ENCODE measurements at regions not wholly inside any gene's neighbourhood (a gene's known extent, or its start where the extent isn't known, plus 50 kb on each side); places are given as distances from the start of the nearest gene placed in this dataset.

DNA sequence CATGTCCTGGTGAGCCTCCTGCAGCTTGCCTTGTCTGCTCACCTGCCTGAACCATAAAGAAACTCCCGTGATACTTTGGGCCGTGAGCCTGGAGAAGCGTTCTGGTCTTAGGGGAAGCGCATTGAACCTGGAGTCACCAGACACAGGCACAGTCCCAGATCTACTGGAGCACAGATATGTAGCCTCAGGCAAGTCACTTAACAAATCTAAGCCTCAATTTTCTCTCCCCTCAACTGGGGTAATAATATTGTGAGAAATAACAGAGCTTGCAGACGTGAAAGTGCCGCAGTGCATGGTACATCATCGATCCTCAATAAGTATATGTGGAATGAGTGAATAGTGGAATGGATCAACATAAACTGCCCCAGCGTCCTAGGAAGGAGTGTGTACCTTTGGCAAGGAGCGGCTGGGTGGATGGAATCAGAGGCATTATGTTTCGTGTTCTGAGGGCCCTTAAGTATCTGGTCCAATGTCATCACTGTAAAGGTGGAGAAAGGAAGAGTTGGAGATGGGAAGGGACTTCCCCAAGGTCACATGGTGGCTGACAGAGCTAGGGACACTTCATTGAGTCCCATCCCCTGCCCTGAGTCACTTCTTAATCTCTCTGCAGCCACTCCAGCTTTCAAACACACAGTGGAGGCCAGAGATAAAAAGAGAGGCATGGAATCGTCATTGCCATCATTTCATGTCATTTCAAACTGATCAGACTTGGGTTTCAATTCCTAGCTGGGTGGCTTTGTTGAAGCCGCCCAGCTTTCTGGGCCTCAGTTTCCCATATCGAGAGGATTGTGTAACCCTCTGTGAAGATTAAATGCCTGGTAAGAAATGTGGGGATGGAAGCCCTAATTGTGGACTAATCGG, 172.4 kb downstream of the DDX1 start:
- peak in 1 of 3 donors; percentile 18 for DNase-seq
- no peak for TF ChIP-seq POLR2A (IDR thresholded peaks at IDR 0.05)
- TF ChIP-seq, protein P1, sequence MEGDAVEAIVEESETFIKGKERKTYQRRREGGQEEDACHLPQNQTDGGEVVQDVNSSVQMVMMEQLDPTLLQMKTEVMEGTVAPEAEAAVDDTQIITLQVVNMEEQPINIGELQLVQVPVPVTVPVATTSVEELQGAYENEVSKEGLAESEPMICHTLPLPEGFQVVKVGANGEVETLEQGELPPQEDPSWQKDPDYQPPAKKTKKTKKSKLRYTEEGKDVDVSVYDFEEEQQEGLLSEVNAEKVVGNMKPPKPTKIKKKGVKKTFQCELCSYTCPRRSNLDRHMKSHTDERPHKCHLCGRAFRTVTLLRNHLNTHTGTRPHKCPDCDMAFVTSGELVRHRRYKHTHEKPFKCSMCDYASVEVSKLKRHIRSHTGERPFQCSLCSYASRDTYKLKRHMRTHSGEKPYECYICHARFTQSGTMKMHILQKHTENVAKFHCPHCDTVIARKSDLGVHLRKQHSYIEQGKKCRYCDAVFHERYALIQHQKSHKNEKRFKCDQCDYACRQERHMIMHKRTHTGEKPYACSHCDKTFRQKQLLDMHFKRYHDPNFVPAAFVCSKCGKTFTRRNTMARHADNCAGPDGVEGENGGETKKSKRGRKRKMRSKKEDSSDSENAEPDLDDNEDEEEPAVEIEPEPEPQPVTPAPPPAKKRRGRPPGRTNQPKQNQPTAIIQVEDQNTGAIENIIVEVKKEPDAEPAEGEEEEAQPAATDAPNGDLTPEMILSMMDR (IDR thresholded peaks at IDR 0.05) = no peak
- H3K36me3 ChIP-seq = no peaks in the 10 kb centered on the region
- H3K4me1 ChIP-seq = no peaks in the 10 kb centered on the region
- no peaks in the 10 kb centered on the region for H3K9me3 ChIP-seq
- no peaks in the 10 kb centered on the region for H3K27me3 ChIP-seq
- no peak overlapping the region for H3K4me3 ChIP-seq
- no peak overlapping the region for H3K27ac ChIP-seq

DNA sequence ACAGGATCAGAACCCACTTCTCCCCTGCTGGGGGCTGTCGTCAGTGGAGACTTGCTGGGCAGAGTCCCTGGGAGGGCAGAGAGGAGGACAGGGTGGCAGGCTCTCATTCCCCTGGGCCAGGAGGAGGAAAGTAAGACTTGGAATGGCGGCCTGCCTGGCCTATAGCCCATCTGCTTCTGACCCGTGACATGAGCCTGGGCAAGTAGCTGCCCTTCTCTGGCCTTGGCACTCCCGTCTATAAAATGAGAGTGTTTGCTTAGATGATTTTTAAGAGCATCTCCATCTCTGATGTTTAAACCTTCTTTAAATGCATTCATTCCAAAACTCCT, 173.0 kb downstream of the DDX1 start:
- no peak overlapping the region for H3K27ac ChIP-seq
- no peaks in the 10 kb centered on the region for H3K4me1 ChIP-seq
- DNase-seq = peak in 1 of 3 donors; percentile 28
- no peaks in the 10 kb centered on the region for H3K27me3 ChIP-seq
- H3K36me3 ChIP-seq = no peaks in the 10 kb centered on the region
- no peak overlapping the region for H3K4me3 ChIP-seq
- no peaks in the 10 kb centered on the region for H3K9me3 ChIP-seq
- TF ChIP-seq, protein P1 (IDR thresholded peaks at IDR 0.05) = no peak
- no peak for TF ChIP-seq POLR2A (IDR thresholded peaks at IDR 0.05)

DNA sequence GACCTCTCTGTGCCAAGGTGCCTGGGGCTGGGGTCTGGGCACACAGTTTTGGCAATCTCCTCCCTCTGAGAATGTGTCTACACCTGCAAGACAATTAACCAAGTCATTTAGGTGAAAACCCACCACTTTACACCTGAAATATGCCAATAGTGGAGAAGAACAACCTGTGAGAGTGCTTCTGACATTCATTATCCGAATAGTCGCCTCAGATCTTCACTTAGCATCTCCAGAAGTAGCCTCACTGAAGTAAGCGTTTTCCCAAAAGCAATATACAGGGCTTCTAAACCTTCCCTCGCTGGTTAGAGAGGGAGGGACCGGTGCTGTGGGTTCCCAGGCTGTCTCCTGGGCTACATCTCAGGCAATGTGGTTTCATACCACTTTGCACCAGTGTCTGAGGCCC, 173.5 kb downstream of the DDX1 start:
- Histone ChIP-seq H3K4me3 (no peak overlapping the region), H3K27me3 (no peaks in the 10 kb centered on the region), H3K36me3 (no peaks in the 10 kb centered on the region), H3K27ac (no peak overlapping the region), H3K9me3 (no peaks in the 10 kb centered on the region), H3K4me1 (no peaks in the 10 kb centered on the region)
- no peak for TF ChIP-seq POLR2A (IDR thresholded peaks at IDR 0.05)
- TF ChIP-seq, protein P1 (IDR thresholded peaks at IDR 0.05) = no peak
- peak in 1 of 3 donors; percentile 11 for DNase-seq

DNA sequence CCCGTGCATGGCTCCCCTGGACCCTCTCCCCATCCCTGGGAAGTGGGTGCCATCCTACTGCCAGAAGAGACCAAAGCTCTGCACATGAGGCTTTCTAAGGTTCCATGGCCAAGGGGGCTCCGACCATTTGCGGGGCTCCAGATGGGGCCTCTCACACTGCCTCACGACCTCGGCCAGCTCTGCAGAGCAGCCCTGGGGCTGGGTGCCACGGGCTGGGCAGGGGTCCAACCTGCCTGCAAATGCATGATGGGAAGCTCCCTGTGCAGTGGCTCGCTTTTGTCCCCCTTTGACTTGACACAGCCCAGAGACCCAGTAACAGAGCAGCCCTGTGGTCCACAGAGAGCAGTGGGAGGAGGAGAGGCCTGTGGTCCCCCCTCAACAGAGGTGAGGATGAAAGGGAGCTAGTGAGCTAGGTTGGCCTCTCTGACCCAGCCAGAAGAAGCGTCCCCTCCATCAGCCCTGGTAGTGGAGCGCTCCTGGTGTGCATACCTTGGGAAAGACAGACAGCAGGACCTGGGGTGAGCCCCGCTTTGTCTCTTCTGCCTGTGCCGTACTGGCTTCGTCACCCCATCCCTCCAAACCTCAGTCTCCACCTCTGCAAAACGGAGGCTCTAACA, 174.1 kb downstream of the DDX1 start:
- TF ChIP-seq, protein P1 (IDR thresholded peaks at IDR 0.05) = no peak
- no peak for TF ChIP-seq POLR2A (IDR thresholded peaks at IDR 0.05)

DNA sequence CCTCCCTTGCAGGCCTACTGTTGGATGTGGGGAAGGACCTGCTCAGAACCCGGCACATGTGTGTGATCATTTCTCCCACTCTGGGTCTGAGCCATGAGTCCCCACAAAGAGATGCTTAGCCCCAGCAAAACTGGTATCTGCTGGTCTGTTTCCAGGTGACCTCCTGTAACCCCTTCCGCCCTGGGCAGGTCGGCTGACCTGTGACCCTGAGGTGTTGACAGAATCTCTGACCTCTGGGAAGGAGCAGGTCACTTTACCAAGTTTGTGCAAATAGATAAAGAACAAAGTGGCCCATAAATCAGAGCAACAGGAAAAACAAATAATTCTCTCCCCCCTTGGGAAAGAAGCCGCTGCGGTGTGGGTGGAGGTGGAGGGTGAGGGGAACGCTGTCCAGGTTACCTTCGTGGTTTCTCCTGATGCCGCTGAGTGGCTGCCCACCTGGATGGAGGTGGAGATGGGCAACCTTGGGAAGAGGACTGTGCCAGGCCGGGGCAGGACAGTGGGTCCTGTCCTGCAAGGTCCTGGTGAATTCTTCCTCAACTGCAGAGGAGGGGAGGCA, 174.0 kb upstream of the MYCN start:
- Histone ChIP-seq H3K36me3 (no peaks in the 10 kb centered on the region), H3K4me1 (no peaks in the 10 kb centered on the region), H3K4me3 (no peak overlapping the region), H3K27me3 (no peaks in the 10 kb centered on the region), H3K9me3 (no peaks in the 10 kb centered on the region), H3K27ac (no peak overlapping the region)
- peak in 1 of 3 donors; percentile 21 for DNase-seq
- TF ChIP-seq, protein P1 (IDR thresholded peaks at IDR 0.05) = no peak
- no peak for TF ChIP-seq POLR2A (IDR thresholded peaks at IDR 0.05)

More for the DNA sequence above, 174.1 kb downstream of the DDX1 start:
- H3K36me3 ChIP-seq = no peaks in the 10 kb centered on the region
- H3K27ac ChIP-seq = no peak overlapping the region
- H3K4me3 ChIP-seq = no peak overlapping the region
- peak in 1 of 3 donors; percentile 34 for DNase-seq
- no peaks in the 10 kb centered on the region for H3K4me1 ChIP-seq
- no peaks in the 10 kb centered on the region for H3K9me3 ChIP-seq
- H3K27me3 ChIP-seq = no peaks in the 10 kb centered on the region

All from Peyer's patch (tissue), 4 donors.